ENCODE measurements at regions not wholly inside any gene's neighbourhood (a gene's known extent, or its start where the extent isn't known, plus 50 kb on each side); places are given as distances from the start of the nearest gene placed in this dataset.
"Not testable (repeated sequence)": the region's sequence is repeated elsewhere in the genome, so short reads cannot be mapped to it uniquely, and the experiment has no call there.

- DNase-seq, result no peak
- ATAC-seq, result no peak
- intact Hi-C loops (cut with DNase I, micrococcal nuclease), result no loop called here
Measured at GRCh38 chr18:70422391-70422965, 133.6 kb downstream of the SOCS6 start.

- DNase-seq, result peak; percentile 60 to 83
- peak; percentile 76 for ATAC-seq
- intact Hi-C loops (cut with DNase I, micrococcal nuclease), result no loop called here
Measured at GRCh38 chr18:70421471-70422390, 132.9 kb downstream of the SOCS6 start.

- DNase-seq, result no peak
- ATAC-seq, result no peak
- intact Hi-C loops (cut with DNase I, micrococcal nuclease), result no loop called here
Measured at GRCh38 chr18:70420146-70420898, 131.5 kb downstream of the SOCS6 start.

GRCh38 chr18:70419526-70419925 lies 130.7 kb downstream of the SOCS6 start:
- no peak for DNase-seq

GRCh38 chr18:70418546-70419311 lies 129.9 kb downstream of the SOCS6 start:
- intact Hi-C loops (cut with DNase I, micrococcal nuclease), result no loop called here
- ATAC-seq, result no peak
- no peak for DNase-seq

More at GRCh38 chr18:70419526-70419925, 130.7 kb downstream of the SOCS6 start:
- ATAC-seq, result no peak
- intact Hi-C loops (cut with DNase I, micrococcal nuclease), result no loop called here

- intact Hi-C loops (cut with DNase I, micrococcal nuclease), result no loop called here
- DNase-seq (no peak), ATAC-seq (no peak)
Measured at GRCh38 chr18:70417847-70418246, 129.0 kb downstream of the SOCS6 start.

- intact Hi-C loops (cut with DNase I, micrococcal nuclease), result no loop called here
- no peak for ATAC-seq
- no peak for DNase-seq
Measured at GRCh38 chr18:70416496-70416895, 127.7 kb downstream of the SOCS6 start.

- intact Hi-C loops (cut with DNase I, micrococcal nuclease), result no loop called here
- peak; percentile 90 for ATAC-seq
- peak; percentile 19 to 41 for DNase-seq
Measured at GRCh38 chr18:70415823-70416488, 127.1 kb downstream of the SOCS6 start.

- DNase-seq (no peak), ATAC-seq (no peak)
- intact Hi-C loops (cut with DNase I, micrococcal nuclease), result no loop called here
Measured at GRCh38 chr18:70414315-70414900, 125.6 kb downstream of the SOCS6 start.

GRCh38 chr18:70413455-70413854 lies 124.6 kb downstream of the SOCS6 start:
- DNase-seq, result no peak
- intact Hi-C loops (cut with DNase I, micrococcal nuclease), result no loop called here
- no peak for ATAC-seq

- ATAC-seq (no peak), DNase-seq (no peak)
- intact Hi-C loops (cut with DNase I, micrococcal nuclease), result no loop called here
Measured at GRCh38 chr18:70411876-70412435, 123.1 kb downstream of the SOCS6 start.

- ATAC-seq, result no peak
- DNase-seq, result no peak
- intact Hi-C loops (cut with DNase I, micrococcal nuclease), result no loop called here
Measured at GRCh38 chr18:70411307-70411706, 122.5 kb downstream of the SOCS6 start.

- DNase-seq, result no peak
- no peak for ATAC-seq
- intact Hi-C loops (cut with DNase I, micrococcal nuclease), result no loop called here
Measured at GRCh38 chr18:70405052-70405451, 116.2 kb downstream of the SOCS6 start.

- ATAC-seq, result no peak
- intact Hi-C loops (cut with DNase I, micrococcal nuclease), result no loop called here
Measured at GRCh38 chr18:70400476-70400875, 111.6 kb downstream of the SOCS6 start.

GRCh38 chr18:70398076-70398475 lies 109.2 kb downstream of the SOCS6 start:
- intact Hi-C loops (cut with DNase I, micrococcal nuclease), result no loop called here
- DNase-seq, result no peak
- no peak for ATAC-seq

More at GRCh38 chr18:70400476-70400875, 111.6 kb downstream of the SOCS6 start:
- DNase-seq, result no peak

GRCh38 chr18:70397259-70397925 lies 108.5 kb downstream of the SOCS6 start:
- DNase-seq (no peak), ATAC-seq (no peak)
- intact Hi-C loops (cut with DNase I, micrococcal nuclease), result no loop called here

GRCh38 chr18:70395771-70396170 lies 106.9 kb downstream of the SOCS6 start:
- DNase-seq; ATAC-seq; intact Hi-C loops (cut with DNase I, micrococcal nuclease): not testable (repeated sequence)
